HG03457 (cell line): ENCODE measurements at regions not wholly inside any gene's neighbourhood (a gene's known extent, or its start where the extent isn't known, plus 50 kb on each side); places are given as distances from the start of the nearest gene placed in this dataset.
"Not testable (repeated sequence)": the region's sequence is repeated elsewhere in the genome, so short reads cannot be mapped to it uniquely, and the experiment has no call there.

ENCODE experiments used
- ATAC-seq: cut with Tn5 transposase; IDR thresholded peaks from one replicate; pipeline ENCODE4 v1.9.1; 2021; ENCODE audit warnings: moderate number of reproducible peaks; ENCODE audit not compliant: unreplicated experiment

DNA sequence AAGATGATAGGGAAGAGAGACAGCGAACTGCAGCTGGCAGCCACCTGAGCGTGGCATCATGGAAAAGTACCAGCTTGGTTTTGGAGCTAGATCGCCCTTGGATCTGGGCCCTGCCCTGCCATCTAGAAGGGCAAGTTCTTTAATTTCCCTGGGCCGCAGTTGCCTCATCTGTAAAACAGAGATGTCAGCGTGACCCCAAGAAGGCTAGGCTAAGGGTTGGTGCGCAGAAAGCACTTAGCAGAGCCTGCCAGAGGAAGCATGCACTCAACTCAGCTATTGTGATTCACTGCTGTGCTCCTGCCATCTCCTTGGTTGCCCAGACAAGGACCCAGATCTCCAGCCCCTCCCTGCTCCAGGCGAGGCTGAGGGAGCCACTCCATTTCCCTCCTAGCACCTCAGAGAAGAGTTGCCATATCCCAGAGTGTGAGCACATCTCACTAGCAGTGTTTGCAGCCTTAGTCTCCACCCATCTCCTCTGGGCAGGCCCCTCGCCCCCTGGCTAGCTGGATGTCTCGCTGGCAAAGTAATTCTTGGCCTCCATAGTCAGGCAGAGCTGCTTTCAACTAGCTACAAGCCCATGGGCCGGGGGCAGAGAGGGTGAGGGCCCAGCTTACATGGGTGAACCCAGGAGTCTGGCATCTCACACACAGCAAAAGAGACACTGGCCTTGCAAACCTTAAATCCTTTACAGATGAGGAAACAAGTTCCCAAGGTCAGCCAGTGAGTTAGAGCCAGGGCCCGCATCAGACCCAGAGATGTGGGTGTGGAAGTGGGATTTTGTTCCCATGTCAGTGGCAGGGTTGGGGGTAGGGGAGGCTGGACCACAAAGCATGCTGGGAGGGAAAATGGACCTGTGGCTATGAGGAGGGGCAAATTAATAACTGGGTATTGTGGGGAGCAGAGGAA, 280.7 kb upstream of the TLE3 start:
- no peak for ATAC-seq

DNA sequence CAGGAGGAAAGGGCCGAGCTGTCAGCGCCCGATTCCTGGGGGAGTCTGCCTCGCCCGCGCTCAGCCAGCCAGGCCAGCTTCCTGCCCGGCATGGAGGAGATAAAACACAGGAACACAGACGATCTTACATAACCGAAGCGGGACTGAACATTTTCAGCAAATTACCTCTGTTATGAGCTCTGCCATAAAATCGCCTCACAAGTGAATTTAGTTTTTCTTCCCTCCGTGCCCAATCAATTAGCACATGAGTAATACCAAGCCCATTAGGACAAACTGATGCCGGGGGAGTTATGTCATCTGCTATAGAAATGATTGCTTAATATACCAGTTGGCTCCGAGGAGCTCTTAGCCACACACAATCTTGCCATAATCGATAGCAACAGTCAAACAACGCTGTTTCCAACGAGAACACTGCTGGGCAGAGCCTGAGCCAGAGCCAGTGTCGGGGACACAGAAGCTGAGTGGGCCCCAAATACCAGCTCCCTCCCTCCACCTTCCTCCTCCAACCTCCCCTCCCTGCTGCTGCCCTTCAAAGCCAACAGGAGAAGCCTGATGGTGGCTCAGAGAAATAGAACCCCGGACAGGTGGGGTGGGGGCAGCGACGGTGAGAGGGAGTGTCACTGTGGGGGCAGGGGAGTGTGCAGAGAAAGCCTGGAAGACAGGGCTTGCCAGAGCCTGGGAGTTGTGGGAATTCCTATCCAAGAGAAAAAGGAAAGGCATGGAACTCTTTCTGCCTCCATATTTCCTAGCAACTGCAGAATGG, 279.4 kb upstream of the TLE3 start:
- ATAC-seq = no peak

- ATAC-seq = no peak
Observed at GRCh38 chr15:70376031-70376928, 278.6 kb upstream of the TLE3 start.

DNA sequence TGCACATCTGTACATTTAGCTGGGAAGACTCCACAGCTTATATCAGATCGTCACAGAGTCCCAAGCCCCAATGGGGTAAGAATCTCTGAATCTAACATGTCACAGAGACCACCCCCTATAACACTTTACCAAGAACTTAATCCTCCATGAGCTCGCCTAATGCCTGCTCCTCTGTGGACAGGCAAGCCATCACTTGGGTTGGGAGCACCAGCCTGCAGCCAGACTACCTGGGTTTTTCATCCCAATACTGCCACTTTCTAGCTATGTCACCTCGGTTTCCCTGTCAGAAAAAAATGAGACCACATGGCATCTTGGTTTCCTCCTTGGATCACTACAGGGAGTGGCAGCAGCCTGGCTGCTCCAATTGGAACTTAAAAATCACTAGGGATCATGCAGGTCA, 277.9 kb upstream of the TLE3 start:
- no peak for ATAC-seq

DNA sequence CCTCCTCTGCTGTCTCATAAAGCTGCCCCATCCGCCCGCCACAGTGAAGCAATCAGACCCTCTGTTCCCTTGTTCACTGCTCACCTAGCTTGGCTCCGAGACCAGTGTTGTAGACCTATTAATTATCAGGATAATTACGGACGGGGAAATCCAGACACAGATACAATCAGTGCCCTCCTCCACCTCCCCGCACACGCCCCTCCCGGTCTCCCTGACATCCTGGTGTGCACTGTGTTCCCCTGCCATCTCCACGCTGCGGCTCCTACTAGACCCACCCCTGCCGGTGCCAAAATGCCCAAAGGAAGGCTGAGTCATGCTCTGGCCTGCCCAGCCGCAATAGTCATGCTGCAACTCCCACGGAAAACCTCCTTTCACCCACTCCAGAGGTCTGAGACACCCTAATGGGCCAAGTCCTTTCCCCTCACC, 277.3 kb upstream of the TLE3 start:
- ATAC-seq = no peak

GRCh38 chr15:70374096-70374495, 276.4 kb upstream of the TLE3 start:
- ATAC-seq = no peak

DNA sequence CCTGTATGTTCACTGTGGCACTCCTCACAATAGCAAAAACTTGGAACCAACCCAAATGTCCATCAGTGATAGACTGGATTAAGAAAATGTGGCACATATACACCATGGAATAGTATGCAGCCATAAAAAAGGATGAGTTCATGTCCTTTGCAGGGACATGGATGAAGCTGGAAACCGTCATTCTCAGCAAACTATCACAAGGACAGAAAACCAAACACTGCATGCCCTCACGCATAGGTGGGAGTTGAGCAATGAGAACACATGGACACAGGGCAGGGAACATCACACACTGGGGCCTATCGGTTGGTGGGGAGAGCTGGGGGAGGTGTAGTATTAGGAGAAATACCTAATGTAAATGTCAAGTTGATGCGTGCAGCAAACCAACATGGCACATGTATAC, 275.7 kb upstream of the TLE3 start:
- not testable (repeated sequence) for ATAC-seq

GRCh38 chr15:70367913-70368705, 270.4 kb upstream of the TLE3 start:
- ATAC-seq = not testable (repeated sequence)

DNA sequence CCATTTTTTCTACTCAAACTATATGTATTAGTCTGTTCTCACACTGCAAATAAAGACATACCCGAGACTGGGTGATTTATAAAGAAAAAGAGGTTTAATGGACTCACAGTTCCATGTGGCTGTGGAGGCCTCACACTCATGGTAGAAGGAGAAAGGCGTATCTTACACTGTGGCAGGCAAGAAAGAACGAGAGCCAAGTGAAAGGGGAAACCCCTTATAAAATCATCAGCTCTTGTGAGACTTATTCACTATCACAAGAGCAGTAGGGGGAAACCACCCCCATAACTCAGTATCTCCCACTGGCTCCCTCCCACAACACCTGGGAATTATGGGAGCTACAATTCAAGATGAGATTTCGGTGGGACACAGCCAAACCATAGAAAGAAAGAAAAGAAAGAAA, 266.3 kb upstream of the TLE3 start:
- ATAC-seq = not testable (repeated sequence)

- no peak for ATAC-seq
Observed at GRCh38 chr15:70362886-70363285, 265.2 kb upstream of the TLE3 start.

- no peak for ATAC-seq
Observed at GRCh38 chr15:70362350-70362749, 264.6 kb upstream of the TLE3 start.

- no peak for ATAC-seq
Observed at GRCh38 chr15:70361891-70362290, 264.2 kb upstream of the TLE3 start.

GRCh38 chr15:70361106-70361505, 263.4 kb upstream of the TLE3 start:
- no peak for ATAC-seq

DNA sequence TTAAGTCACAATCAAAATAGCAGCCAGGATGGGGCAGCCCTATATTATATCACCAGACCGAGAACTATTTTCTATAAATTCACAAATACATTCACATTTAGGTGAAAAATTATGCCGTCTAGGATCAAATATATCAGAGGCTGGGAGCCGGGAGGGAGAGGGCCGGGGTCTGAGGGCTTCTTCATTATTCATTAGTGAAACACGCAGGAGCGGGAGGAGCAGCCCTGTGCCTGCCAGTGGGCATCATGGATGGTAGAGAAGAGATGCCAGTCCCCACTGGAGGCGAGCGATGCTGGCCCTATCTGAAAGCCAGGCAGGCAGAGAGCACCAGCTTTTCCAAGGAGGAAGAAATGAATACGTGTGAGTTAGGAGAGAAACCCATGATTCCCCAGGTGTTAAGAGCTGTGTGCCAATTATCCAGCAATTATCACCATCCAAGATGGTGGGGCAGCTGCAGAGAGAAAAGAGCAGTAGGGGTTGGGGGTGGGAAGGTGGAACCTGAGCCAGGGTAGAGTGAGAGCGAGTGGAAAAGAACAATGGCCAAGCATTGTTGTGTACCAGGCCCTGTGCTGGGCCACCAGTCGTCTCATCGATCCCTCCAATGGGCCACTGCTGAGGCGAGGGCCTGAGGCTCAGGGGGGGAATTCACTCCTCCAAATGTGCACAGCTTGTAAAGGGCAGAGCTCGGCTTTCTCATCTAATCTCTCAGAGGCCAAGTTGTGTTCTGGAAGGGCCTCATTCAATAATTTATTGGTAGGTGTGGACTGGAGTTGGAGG, 261.3 kb upstream of the TLE3 start:
- ATAC-seq = no peak

- ATAC-seq = no peak
Observed at GRCh38 chr15:70358011-70358819, 260.5 kb upstream of the TLE3 start.

DNA sequence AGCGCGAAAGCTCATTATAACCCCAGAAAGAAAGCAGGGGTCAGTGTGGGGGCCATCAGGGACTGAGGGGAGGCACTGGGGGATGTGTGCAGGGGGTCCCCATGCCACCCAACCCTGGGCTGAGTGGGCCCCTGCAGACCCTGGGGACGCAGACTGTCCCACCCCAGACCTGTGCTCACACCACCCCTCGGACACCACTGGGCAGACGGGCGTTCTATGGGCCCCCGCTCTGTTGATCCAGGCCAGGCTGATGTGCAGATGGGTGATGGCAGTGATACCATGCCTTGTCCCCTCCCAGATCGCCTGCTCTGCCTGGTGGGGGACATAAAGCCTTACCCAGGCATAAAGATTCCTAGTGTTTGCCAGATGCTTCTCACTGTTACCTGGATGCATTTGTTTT, 259.7 kb upstream of the TLE3 start:
- ATAC-seq = no peak

GRCh38 chr15:70356919-70357318, 259.2 kb upstream of the TLE3 start:
- no peak for ATAC-seq

DNA sequence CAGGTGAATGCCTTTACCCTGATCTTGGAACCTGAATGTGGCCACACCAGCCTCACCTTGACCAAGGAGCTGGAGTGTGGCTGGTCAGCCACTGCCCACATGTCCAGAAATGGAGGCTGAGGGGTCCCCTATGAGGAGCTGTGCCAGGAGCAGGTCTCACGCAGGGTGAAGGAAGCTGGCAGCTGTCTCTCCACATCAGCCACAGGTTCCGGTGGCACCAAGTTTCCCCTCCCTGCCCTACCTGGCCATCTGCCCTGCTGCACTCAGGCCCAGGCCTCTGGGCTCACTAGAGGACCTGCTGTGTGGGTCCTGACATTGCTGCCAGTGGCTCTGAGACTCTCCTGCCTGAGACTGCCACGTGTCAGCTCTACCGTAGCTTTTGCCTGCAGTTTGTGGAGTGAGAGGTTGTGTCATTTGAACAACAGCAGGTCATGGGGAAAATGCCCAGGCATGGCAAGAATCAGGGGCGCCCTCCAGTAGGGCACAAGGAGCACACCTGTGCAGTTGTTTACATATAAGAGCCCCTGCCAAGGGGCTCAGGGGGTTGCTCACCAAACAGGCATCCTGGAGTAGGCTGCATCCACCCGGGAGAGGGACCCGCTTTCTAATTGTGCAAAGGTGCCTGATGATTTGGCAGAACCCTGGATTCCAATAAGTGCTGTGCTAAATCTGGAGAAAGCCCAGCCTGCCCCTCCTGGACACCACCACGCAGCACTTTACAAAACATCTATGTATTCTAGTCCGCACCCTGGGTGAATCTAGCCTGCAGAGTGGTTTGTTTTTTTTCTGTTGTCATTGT, 258.5 kb upstream of the TLE3 start:
- no peak for ATAC-seq
